Natural killer cell (primary cell): ENCODE measurements at regions not wholly inside any gene's neighbourhood (a gene's known extent, or its start where the extent isn't known, plus 50 kb on each side); places are given as distances from the start of the nearest gene placed in this dataset.

Source experiments
- ATAC-seq, 3 donors: fragments of 150-1000 bp in 2 of 3; fragments of 200-7000 bp in 1 of 3; cut with Tn5 transposase; 1 replicate in 1 of 3; 2 replicates in 2 of 3; pipeline ENCODE4 v1.10.0; 2021; ENCODE audit warnings: mild to moderate bottlenecking in 2 of 3, moderate library complexity in 2 of 3
- DNase-seq, 2 donors: peaks; one replicate each; pipeline versions ENCODE4 v3.0.0 to v3.0.0-alpha.2; 2013 to 2021; ENCODE audit warnings: mixed read lengths in 1 of 2
- H3K27ac ChIP-seq: one replicate; pipeline ENCODE4 v1.5.1; 2013; ENCODE audit warnings: mild to moderate bottlenecking, low read length
- H3K27me3 ChIP-seq: one replicate; pipeline ENCODE4 v1.6.1; 2013; ENCODE audit warnings: low read length; ENCODE audit not compliant: control insufficient read depth, insufficient read depth
- H3K36me3 ChIP-seq: one replicate; pipeline ENCODE4 v1.6.1; 2013; ENCODE audit warnings: low read length; ENCODE audit not compliant: control insufficient read depth, insufficient read depth
- H3K4me1 ChIP-seq: one replicate; pipeline ENCODE4 v1.6.1; 2013; ENCODE audit warnings: low read length; ENCODE audit not compliant: control insufficient read depth, insufficient read depth
- H3K4me3 ChIP-seq: one replicate; pipeline ENCODE4 v1.5.1; 2013; ENCODE audit warnings: low read length
- H3K9me3 ChIP-seq: one replicate; pipeline ENCODE4 v1.6.1; 2013; ENCODE audit warnings: low read length; ENCODE audit not compliant: control insufficient read depth, insufficient read depth
- H3K27ac Mint-ChIP-seq, 2 donors: one replicate each; pipeline ENCODE4 v1.8.0; 2022; ENCODE audit warnings: mild to moderate bottlenecking in 2 of 2, mixed read lengths in 2 of 2, moderate library complexity in 1 of 2
- H3K27me3 Mint-ChIP-seq, 2 donors: one replicate each; pipeline ENCODE4 v1.8.0; 2022; ENCODE audit warnings: low read depth in 2 of 2, mixed read lengths in 2 of 2
- H3K36me3 Mint-ChIP-seq: one replicate; pipeline ENCODE4 v1.8.0; 2022; ENCODE audit warnings: mixed read lengths
- H3K4me1 Mint-ChIP-seq, 2 donors: one replicate each; pipeline ENCODE4 v1.8.0; 2022; ENCODE audit warnings: mixed read lengths in 2 of 2
- H3K4me3 Mint-ChIP-seq: one replicate; pipeline ENCODE4 v1.8.0; 2022; ENCODE audit warnings: mild to moderate bottlenecking, moderate library complexity, mixed read lengths
- H3K9me3 Mint-ChIP-seq, 2 donors: one replicate each; pipeline ENCODE4 v1.8.0; 2022; ENCODE audit warnings: mixed read lengths in 2 of 2
- WGBS: methylation state at CpG from one replicate; pipeline ENCODE4 v1.1.7; 2013; ENCODE audit warnings: missing lambda C conversion rate; ENCODE audit not compliant: insufficient coverage; 5-methylcytosine and 5-hydroxymethylcytosine counted together
- intact Hi-C: fragments of 100-400 bp; cut with micrococcal nuclease; formaldehyde crosslinking; loops from one replicate; pipeline ENCODE4 v1.14.2; 2022
- TF ChIP-seq, protein P1 (sequence below): fragments of 200-600 bp; IDR thresholded peaks from one replicate; pipeline ENCODE4 v1.8.0; 2022; ENCODE audit warnings: antibody characterized with exemption

DNA sequence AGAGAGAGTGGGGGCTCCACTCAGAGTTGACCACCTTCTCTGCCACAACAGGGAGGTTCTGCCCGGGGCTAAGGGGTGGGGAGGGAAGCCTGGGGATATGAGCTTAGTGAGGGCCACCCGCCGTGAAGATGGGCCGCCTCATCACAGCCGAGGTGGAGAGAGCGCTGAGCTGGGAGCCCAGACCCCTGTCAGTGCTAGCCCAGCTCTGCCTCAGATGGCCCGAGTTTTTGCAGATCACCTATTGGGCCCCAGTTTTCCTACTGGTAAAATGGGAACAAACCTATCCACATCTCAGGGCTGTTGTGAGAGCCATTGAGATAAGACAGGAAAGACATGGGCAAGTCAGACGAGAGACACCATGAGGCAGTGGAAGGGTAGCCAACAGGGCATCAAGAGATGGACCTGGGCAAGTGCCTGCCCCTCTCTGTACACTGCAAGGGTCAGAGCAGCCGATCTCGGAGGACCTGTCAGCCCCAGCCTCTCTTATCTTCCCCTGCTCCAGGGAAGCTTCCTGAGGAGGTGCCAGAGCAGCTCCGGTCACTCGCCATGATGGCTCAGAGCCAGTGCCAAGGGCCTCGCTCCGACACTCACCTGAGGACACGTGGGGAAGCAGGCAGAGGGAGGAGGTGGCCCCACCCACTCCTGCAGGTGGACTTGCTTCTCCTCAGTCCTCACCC is 88.9 kb downstream of the MCFD2 start:
- intact Hi-C loops = no loop called here
- ATAC-seq (no peak), DNase-seq (no peak)
- Histone ChIP-seq H3K27me3 (no peaks in the 10 kb centered on the region), H3K27ac (no peak overlapping the region), H3K4me3 (no peak overlapping the region), H3K9me3 (no peaks in the 10 kb centered on the region), H3K36me3 (no peaks in the 10 kb centered on the region), H3K4me1 (no peaks in the 10 kb centered on the region)
- H3K4me3 Mint-ChIP-seq = no peak overlapping the region
- H3K27me3 Mint-ChIP-seq = peaks cover 0 to 4% of the 10 kb centered on the region in 2 donors
- no peaks in the 10 kb centered on the region for H3K36me3 Mint-ChIP-seq
- WGBS = 89% methylated on average over 15 of the region's 15 CpGs
- H3K4me1 Mint-ChIP-seq = no peaks in the 10 kb centered on the region
- no peaks in the 10 kb centered on the region for H3K9me3 Mint-ChIP-seq
- H3K27ac Mint-ChIP-seq = no peak overlapping the region
- TF ChIP-seq, protein P1, sequence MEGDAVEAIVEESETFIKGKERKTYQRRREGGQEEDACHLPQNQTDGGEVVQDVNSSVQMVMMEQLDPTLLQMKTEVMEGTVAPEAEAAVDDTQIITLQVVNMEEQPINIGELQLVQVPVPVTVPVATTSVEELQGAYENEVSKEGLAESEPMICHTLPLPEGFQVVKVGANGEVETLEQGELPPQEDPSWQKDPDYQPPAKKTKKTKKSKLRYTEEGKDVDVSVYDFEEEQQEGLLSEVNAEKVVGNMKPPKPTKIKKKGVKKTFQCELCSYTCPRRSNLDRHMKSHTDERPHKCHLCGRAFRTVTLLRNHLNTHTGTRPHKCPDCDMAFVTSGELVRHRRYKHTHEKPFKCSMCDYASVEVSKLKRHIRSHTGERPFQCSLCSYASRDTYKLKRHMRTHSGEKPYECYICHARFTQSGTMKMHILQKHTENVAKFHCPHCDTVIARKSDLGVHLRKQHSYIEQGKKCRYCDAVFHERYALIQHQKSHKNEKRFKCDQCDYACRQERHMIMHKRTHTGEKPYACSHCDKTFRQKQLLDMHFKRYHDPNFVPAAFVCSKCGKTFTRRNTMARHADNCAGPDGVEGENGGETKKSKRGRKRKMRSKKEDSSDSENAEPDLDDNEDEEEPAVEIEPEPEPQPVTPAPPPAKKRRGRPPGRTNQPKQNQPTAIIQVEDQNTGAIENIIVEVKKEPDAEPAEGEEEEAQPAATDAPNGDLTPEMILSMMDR = no peak

DNA sequence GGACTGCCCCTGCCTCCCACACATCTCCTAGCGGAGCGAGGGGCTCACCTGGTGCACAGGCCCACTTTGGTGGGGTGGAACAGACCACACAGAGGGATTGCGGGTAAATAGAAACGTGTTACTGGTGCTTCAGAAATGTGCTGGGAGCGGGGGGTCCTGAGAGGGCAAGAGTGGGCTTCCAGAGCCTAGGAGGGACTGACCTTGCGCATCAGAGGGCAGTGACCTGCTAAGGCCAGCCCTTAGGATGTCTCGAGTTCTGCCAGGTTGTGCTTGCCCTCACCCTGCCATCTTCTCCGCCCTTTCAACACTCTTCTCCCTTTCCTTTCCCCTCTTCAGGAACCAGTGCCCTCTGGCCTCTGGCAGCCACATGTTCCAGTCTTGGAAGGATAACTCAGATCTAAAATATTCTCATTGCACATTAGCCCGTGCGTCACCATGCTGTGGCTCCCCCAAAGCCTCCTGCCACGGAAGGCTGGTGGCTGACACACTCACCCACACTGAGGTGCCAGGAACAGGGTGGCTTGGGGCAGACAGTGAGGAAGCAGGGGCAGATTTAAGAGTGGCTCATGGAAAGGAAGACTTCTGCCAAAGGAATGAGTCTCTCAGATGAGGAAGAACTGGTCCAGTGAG is 89.6 kb downstream of the MCFD2 start:
- no peak overlapping the region for H3K27ac ChIP-seq
- H3K27me3 Mint-ChIP-seq = peaks cover 4% of the 10 kb centered on the region in 2 donors
- H3K4me3 ChIP-seq = no peak overlapping the region
- no peak for ATAC-seq
- no peaks in the 10 kb centered on the region for H3K9me3 ChIP-seq
- no peaks in the 10 kb centered on the region for H3K4me1 Mint-ChIP-seq
- 90% methylated on average over 11 of the region's 11 CpGs for WGBS
- H3K27me3 ChIP-seq = no peaks in the 10 kb centered on the region
- TF ChIP-seq, protein P1 = no peak
- intact Hi-C loops = no loop called here
- H3K36me3 ChIP-seq = no peaks in the 10 kb centered on the region
- H3K9me3 Mint-ChIP-seq = no peaks in the 10 kb centered on the region
- no peak overlapping the region for H3K27ac Mint-ChIP-seq
- DNase-seq = no peak
- H3K4me1 ChIP-seq = no peaks in the 10 kb centered on the region
- H3K36me3 Mint-ChIP-seq = no peaks in the 10 kb centered on the region
- no peak overlapping the region for H3K4me3 Mint-ChIP-seq

DNA sequence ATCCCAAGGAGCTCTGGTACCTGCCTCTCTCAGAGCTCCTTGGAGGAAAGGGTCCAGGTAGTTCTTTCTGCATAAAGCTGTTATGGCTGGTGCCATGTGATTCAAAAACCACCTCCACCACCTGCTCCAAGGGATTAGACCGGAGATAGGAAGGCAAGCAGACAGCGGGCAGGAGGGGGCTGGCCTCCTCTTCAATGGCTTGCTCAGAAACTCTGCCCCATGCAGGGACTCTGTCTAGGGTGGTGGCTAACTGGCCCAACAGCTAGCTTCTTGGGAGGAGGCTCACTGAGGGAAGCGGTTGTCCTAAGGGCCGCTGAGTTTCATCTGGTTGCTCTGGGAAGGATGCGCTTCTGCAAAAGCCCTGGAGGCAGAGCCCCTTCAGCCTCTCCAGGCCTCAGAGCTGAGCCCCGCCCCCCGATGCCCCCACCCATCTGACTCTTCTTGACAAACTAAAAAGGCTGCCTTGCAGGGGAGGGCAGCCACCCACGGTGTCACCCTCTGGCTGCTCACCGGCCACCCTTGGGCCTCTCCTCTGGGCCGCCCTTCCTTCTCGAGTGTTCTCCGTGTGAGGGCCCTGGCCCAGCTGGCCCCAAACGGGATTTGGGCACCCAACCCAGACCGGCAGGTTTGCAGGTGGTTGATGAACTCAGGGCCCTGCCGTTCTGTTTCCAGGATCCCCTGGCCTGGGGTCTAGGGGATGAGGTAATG is 90.2 kb downstream of the MCFD2 start:
- Mint-ChIP-seq H3K9me3 (no peaks in the 10 kb centered on the region), H3K4me3 (no peak overlapping the region), H3K4me1 (no peaks in the 10 kb centered on the region), H3K27ac (no peak overlapping the region), H3K36me3 (no peaks in the 10 kb centered on the region), H3K27me3 (peaks cover 4 to 7% of the 10 kb centered on the region in 2 donors)
- ATAC-seq (no peak), DNase-seq (no peak)
- Histone ChIP-seq H3K9me3 (no peaks in the 10 kb centered on the region), H3K27ac (no peak overlapping the region), H3K4me3 (no peak overlapping the region), H3K27me3 (no peaks in the 10 kb centered on the region), H3K36me3 (no peaks in the 10 kb centered on the region), H3K4me1 (no peaks in the 10 kb centered on the region)
- WGBS = 95% methylated on average over 14 of the region's 15 CpGs
- TF ChIP-seq, protein P1 = no peak
- intact Hi-C loops = no loop called here
